HT-29 (cell line): ENCODE measurements at regions not wholly inside any gene's neighbourhood (a gene's known extent, or its start where the extent isn't known, plus 50 kb on each side); places are given as distances from the start of the nearest gene placed in this dataset.
"Not testable (repeated sequence)": the region's sequence is repeated elsewhere in the genome, so short reads cannot be mapped to it uniquely, and the experiment has no call there.

Experiments
- DNase-seq: peaks from one replicate; pipeline ENCODE4 v3.0.0-alpha.2; 2015; ENCODE audit warnings: low spot score

DNA sequence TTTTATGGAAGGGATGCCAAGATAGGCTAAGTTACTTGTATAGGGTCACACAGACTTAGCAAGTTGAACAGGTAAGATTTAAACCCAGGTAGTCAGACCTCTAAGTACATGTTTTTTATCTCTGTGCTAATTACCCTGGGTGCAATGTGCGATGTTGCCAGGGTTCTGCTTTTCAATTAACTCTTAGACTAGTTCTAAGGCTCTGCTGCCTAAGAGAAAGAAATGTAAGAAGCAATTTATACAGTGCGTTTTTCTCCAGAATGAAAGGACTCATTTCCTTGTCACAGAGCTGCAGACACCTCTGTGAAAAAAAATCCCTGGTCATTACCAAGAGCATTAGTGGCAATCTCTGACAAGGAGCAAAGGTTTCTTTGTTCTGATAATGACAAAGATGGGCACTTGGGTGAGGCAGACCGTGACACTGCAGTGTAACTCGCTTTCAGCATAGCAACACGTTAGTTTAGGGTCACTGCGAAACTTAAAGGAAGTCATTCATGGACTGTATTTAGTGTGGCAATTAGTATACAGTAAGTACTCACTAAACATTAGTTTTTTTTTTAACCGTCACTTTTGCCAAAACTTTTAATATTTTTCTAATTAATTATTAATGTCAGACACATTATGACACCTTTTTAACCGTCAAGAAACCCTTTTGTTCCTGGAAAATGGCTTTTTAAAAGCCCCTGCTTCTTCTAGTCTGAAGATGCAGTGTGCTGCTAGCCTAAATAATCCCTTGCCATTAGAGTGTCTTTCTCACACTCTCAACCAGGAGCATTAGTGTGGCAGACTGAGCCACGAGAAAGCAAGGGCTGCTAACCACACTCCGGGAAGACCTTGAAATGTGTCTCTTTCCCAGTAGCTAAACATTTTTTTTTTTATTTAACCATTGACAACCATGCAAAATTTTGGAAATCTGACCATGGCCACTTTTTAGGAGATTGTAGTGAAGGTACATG, 520.0 kb upstream of the C9orf72 start:
- no peak for DNase-seq

DNA sequence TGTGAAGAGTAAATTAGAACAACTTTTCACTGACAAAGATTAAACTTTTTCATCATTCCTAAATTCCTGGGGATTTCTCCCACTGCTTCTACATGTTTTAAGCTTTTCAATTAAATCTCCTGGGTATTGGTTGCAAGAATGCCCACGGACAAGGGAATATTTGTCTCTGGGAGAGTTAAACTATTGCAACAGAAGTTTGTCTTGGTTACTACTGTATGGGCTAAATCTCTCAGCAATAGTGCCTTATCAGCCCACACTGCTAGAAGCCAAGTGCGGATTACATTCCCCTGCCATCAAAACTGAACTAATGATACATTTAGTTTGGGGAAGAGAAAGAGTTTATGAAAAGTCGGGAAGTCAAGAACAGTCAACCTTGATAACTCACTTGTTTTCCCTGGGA, 528.2 kb upstream of the C9orf72 start:
- DNase-seq: no peak

DNA sequence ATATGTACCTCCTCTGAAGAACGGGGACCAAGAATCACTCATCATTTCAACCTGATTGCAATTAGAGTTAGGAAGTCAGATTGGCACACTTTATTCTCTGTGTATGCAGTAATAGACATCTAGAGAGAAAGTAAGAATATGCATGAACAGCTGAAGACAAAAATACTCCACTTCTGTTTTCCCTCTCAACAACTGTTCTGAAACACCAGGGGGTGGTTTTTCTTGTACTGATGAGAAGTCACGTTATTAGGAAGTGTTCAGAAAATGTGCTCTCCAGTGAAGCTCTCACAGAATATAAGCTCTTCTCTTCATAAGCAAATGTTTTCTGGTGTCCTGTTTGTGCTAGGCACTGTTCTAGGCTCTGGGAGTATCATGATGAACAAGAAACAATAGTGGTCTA, 531.7 kb upstream of the C9orf72 start:
- no peak for DNase-seq

DNA sequence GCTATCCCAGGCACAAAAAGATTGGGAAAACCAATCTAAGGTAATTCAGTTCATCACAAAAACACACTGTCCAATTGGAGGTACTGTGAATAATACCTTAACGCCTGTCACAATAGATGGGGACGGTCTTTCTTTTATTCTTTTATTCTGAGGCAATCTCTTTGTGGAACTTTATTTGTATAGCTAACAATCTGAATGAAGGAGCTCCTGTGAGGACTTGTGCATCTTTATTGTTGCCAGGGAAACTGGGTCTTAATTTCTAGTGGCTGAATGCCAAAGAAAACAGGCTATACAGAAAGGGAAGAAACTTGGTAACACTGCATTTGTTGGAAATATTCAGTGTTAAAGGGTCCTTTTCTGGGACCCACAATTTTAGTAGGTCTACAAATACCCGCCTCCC, 546.9 kb upstream of the C9orf72 start:
- DNase-seq: no peak

DNA sequence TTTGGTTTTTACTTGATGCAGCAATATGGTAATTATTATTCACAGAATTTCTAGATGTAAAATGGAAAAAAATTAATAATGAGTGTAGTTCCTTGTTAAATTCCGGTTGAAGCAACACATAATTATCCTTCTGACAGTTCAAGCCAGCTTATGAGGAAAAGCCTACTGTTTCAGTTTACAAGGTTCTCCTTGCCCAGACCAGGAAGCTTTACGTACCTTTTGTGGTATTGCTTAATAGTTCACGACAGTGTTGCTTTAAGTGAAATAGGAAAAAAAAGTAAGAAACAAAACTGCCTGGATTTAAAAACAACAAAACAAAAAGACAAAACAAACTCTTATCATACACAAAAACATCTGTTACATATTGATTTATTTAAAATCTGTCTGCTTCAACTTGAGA, 547.3 kb upstream of the C9orf72 start:
- no peak for DNase-seq

DNA sequence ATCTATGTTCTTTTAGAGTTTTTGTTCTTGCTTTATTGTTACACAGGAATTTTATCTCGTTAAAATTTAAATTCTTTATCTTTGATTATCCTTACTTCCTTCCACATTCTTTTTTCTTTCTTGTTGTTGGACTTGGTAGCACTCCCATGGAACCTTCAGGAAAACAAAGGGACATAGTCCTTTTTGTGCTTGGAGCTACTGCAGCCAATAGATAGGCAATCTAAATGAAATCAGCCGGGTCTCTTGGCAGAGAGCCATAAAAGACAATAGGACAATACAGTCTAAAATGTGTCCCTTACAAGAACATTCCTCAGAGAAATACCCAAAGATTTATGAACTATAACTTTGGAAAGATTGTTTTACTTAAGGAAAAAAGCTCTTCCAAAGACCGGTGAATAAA, 548.1 kb upstream of the C9orf72 start:
- no peak for DNase-seq

DNA sequence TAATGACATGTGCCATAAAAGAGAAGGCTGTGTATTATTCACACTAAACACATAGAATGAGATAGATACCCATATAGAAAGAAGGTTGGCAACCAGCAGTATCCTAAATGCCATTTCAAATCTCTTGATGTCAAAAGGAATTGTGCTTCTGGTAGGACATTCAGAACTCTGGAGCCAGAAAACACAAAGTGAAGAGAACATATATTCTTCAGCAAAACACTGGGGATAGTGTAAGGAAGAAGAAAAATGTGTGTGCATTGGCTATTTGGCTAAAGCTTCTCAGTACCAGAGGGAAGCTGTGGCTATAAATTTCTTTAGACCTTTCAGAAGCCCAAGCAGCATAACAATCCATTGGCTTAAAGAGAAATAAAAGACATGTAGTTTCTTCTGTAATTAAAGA, 551.6 kb upstream of the C9orf72 start:
- DNase-seq: no peak

DNA sequence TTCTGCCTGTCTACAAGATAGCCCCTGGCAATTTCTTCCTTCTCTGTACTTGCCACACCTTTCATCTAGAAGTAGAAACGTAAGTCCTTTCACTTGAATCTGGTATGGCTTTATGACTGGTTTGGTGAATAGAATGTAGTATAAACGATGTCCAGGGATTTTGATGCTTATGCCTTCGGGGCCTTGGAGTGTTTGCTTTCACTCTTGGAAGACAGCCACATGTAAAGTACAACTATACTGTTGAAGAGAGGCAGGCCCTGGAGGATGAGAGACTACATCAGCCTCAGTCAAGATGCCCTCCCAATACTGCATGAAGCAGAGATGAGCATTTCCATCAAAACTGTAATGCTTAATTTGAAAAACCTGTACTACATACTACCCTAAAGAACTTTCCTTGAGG, 553.8 kb upstream of the C9orf72 start:
- DNase-seq: no peak

DNA sequence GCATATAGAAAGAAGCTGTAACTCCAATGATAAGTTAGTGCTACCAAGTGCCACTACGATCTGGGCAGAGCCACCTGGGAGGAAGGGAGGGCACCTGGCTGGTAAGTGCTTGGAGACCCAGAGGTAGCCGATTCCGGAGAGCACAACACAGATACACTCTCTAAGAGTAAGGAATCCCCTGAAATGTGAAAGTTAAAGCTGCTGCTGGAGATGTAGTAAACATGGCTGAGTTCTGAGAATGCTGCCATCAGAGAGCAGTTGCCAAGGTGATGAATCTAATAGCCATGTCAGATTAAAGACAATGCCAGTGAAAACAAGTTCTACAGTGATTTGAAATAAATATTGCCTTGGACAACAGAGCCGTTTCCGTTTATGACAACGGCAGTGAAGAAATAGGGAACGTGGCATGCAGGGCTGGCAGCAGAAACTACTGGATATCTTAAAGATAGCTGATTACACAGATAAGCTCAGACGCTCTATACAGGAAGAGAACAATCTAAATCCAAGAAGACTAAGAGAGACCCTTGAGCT, 561.2 kb upstream of the C9orf72 start:
- DNase-seq: no peak

DNA sequence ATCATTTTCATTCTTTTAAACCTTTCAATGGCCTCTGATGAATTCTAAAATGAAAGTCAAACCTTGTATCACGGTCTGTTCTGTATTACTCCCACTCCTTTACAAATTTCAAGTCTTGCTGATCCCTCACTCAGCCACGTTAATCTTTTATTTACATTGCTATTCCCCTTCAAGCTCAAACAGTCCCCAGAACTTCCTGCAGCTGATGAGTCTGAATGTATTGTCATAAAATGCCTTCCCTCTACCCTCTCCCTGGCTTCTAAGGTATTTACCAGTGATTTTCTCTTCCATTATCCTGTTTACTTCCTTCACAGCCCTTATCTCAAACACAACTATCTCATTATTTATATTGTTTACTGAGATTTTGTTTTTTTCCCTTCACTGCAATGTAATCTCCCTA, 562.3 kb upstream of the C9orf72 start:
- DNase-seq: no peak

DNA sequence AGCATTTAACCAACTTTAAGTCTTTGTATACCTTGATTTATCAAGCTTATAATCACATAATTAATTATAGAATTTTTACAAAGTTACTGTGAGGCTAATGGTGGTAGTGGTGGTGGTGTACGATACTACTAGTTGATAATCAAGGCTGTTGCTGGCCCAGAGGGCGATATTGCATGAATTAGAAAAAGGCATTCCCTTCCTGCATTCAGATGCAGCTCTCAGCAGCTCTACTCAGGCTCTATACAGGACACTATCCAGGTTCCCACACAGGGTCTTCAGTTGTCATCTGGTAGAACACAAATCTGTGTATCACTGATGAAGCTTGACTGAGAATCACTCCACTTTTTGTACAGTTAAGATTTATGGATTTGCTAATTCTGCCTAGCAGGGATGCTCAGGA, 562.8 kb upstream of the C9orf72 start:
- no peak for DNase-seq

DNA sequence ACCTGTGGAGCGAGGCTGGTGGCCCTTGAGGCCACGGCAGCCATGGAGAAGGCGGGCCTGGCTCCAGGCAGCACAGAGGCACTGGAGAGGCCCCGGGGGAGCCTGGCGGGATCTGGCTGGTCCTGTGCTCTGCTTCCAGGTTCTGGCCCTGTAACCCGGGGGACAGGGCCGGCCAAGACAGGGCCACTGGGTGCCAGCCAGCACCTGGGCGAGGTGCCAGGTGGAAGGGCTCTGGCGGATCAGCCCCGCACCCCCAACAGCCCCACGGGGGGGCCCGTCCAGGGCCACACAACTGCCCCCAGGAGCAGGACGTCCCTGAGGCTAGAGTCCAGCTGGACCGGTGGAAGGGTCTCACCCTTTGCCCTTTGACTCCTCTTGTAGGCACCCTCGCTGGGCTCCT, 574.1 kb upstream of the C9orf72 start:
- DNase-seq: not testable (repeated sequence)

DNA sequence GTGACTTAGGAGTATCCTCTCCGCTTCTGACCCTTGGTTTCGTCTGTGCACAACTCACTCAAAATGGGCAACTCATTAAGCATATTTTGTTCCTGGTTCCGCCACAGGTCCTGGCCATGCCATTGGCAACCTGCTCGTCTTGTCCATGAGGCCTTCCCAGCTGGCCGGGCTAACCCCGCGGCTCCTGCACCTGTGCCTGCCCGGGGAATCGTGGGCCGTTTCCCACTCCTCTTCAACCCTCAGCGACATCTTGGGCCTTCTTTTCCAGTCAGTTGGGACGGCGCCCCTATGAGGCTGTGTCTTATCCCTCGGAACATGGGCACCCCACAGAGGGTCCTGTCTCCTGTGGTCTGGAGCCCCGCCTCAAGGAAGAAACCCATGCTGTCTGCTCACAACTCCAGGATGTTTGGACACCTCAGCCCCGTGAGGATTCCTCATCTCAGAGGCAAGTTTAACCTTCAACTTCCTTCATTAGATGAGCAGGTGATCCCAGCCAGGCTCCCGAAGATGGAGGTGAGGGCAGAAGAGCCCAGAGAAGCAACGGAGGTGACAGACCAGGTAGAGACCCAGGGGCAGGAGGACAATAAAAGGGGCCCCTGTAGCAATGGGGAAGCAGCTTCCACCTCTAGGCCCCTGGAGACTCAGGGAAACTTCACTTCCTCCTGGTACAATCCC, 574.8 kb upstream of the C9orf72 start:
- not testable (repeated sequence) for DNase-seq

DNA sequence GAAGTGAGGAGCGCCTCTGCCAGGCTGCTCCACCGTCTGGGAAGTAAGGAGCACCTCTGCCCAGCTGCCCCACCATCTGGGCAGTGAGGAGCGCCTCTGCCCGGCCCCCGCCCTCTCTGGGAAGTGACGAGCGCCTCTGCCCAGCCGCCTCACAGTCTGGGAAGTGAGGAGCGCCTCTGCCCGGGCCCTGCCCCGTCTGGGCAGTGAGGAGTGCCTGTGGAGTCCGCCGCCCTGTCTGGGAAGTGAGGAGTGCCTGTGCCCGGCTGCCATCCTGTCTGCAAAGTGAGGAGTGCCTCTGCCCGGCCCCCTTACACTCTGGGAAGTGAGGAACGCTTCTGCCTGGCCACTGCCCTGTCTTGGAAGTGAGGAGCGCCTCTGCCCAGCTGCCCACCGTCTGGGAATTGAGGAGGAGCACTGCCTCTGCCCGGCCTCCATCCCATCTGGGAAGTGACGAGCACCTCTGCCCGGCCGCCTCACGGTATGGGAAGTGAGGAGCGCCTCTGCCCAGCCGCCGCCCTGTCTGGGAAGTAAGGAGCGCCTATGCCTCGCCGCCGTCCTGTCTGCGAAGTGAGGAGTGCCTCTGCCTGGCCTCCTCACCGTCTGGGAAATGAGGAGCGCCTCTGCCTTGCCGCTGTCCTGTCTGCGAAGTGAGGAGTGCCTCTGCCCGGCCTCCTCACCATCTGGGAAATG, 576.2 kb upstream of the C9orf72 start:
- not testable (repeated sequence) for DNase-seq

DNA sequence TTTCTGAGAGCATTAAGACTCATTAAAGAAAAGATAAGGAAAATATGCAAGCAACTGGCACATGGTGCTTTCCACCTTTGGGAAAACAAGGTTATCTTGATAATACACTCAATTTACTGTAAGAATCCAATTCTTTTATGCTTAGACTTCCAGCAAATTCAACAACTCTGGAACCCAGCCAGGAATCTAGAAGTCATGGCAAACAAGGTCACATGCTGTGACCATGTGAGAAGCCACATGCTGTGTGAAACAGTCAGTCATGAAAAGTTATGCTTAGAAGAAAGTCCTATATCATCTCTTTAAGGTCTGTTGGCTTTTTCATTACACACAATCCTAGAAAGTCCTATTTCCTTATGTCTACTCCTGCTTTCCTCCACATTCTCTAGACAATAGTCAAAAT, 581.8 kb upstream of the C9orf72 start:
- DNase-seq: no peak

DNA sequence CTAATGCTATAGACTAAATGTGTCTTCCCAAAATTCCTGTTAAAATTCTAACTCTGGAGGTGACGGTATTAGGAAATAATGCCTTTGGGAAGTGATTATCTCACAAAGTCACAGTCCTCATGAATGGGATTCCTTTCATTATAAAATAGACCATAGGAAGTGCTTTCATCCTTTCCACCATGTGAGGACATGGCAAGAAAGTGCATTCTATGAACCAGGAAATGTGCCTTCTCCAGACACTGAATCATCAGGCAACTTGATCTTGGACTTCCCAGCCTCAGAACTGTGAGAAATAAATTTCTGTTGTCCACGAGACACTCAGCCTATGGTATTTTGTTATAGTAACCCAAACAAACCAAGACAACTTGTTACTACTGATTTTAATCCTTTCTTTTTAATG, 582.4 kb upstream of the C9orf72 start:
- DNase-seq: no peak

DNA sequence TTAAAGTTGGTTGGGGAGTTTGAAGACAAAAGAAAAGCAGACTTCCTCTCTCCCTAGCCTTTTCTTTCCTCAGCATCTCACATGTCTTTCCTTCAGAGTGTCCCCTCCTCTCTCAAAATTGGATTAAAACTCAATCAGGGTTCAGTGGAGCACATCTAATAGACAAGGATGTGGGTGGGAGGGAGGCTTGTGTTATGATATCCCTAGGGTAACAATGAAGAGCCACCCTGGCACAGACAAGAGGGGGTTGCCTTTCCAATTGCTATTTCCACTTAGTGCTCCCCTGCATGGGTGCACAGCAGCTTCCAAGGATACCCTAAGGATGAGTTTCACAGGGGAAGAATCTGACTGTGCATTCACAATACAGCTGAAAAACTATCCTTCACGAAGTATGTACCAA, 585.2 kb upstream of the C9orf72 start:
- DNase-seq: no peak

DNA sequence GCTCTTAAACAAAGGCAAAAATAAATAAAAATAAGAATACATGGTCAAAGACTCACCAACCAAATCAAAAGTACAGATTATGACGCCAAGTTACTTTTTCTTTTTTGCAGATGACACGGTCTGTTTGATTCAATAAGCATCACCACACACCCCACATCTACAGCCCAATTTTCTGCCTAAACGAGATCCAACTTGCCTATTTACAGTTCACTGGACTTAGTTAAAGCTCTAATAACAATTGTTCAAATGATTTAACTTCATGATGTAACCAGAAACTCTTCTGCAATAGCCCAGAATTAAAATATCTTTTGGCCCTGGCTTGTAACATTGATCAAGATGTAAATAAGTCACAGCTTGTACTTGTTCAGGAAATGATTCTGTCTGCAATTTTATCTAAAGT, 590.3 kb upstream of the C9orf72 start:
- no peak for DNase-seq

DNA sequence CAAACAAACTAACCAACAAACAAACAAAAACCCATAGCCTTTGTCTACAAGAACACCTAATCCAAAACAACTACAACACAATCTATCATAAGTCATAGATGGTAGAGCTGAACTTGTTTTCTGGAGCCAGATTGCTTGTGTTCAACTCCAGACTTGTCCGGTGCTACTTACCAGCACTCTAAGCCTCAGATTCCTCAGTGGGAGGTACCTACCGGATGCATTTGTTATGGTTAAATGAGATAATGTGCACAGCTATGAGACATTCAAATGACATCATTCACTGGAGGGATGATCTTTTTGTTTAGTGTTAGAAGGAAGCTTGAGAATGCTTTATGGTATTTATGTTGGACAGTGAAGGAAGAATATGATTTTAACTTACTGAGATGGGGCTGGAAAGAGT, 592.9 kb upstream of the C9orf72 start:
- DNase-seq: no peak

DNA sequence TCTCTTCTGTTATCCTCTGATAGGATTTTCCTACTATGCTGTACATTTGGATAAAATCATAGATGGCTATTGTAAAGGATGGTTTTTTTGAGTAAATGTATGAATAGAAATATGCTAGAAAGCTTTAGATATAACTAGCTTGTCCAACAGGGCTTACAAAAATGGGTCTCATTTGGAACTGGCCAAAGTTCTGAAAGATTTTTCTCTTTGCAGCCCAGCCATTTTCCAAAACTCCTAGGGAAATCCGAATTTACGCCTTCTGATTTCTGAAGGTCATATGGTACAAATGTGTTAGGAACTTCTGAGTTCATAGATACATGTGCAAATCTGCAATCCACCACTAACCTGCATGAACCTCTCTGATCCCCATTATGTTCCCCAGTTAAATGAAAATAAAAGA, 603.9 kb upstream of the C9orf72 start:
- no peak for DNase-seq

DNA sequence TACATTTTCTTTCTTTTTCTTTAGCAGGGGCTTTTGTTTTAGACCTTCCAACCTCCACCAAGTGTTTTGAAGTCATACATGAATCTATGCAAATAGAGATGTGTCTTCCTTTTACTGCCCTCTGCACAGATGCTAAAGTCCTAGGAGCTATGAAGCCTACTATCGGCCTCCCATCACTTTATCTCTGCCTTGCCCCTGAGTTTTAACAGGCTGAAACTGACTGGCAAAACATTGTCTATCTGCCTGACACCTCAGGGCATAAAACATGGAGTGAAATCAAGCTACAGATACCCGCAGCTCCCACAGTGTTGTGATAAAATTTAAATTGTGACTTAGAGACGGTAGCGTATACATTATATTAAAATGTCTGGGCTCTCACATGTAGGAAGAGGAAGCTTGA, 604.6 kb upstream of the C9orf72 start:
- no peak for DNase-seq

DNA sequence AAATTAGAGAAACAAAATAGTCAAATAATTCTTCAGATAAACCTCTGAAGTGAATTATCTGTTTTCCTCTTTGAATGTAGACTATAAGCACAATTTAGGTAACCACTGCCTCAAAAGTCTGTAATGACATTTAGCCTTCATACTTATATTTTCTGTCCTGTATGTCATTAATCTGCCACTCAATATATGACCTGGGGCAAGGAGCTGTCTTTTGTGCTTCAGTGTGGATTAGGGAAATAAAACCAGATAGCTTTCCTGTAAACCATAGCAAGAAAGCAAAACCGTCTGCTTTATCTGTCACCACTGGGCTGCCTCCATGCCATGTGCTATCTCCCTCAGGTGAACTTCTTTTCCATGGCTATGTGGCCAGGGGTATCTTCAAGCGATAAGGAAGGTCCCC, 606.6 kb upstream of the C9orf72 start:
- no peak for DNase-seq
